OCI-LY1 (cell line): ENCODE measurements at regions not wholly inside any gene's neighbourhood (a gene's known extent, or its start where the extent isn't known, plus 50 kb on each side); places are given as distances from the start of the nearest gene placed in this dataset.

Source experiments
- CTCF ChIP-seq: fragments of 200-600 bp; sonication (generic), shearing (Covaris generic); IDR thresholded peaks from 2 replicates; pipeline ENCODE4 v1.5.1; 2017; ENCODE audit warnings: mild to moderate bottlenecking, antibody characterized with exemption, low read length, moderate library complexity, mixed read lengths
- EZH2 ChIP-seq: fragments of 200-600 bp; sonication (generic), shearing (Covaris generic); IDR thresholded peaks from 2 replicates; pipeline ENCODE4 v1.8.0; 2017; ENCODE audit warnings: borderline replicate concordance, mixed run types, mild to moderate bottlenecking, antibody characterized with exemption, low read length, moderate library complexity, mixed read lengths

DNA sequence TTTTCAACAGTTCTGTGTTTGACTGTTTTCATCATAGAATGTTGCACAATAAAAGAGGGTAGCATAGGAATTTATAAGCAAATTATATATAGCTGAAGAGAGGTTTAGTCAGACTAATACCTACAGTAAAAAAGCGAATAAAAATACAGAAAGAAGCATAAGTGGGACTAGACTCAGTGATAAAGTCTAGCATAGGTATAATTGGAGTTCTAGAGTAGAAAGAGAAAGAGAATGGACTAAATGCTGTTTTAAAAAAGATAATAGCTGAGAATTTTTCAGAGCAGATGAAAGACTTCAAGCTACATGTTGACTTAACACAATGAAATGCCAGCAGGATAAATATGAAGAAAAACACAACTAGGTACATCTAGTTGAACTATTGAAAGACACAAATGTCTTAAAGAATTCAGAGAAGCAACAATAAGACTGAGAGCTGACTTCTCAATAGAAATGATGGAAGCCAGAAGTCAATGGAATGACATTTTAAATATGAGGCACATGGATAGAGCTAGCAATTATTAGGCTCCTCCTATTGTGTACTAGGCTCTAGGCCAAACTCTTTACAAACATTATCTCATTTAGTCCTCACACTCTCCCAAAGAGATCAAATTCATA, 573.9 kb downstream of the ZNF608 start:
- no peak for TF ChIP-seq CTCF
- TF ChIP-seq EZH2: no peak
